AG09309 (cell line): ENCODE measurements at regions not wholly inside any gene's neighbourhood (a gene's known extent, or its start where the extent isn't known, plus 50 kb on each side); places are given as distances from the start of the nearest gene placed in this dataset.

Experiments
- DNase-seq: peaks from one replicate; pipeline ENCODE4 v3.0.0-alpha.2; 2010; ENCODE audit warnings: low read depth
- H3K4me3 ChIP-seq: 2 replicates; pipeline ENCODE4 v1.5.1; 2011; ENCODE audit warnings: mild to moderate bottlenecking, low read depth, low read length, moderate library complexity; ENCODE audit not compliant: control insufficient read depth
- CTCF ChIP-seq: IDR thresholded peaks from 2 replicates; pipeline ENCODE4 v1.5.1; 2011; ENCODE audit warnings: mild to moderate bottlenecking, low read depth, low read length, inconsistent platforms; ENCODE audit not compliant: insufficient read depth, control insufficient read depth; ENCODE audit errors: missing control alignments

GRCh38 chr5:24428345-24428744 is 216.4 kb downstream of the CDH10 start:
- no peak overlapping the region for H3K4me3 ChIP-seq
- no peak for TF ChIP-seq CTCF
- no peak for DNase-seq

- TF ChIP-seq CTCF: no peak
- no peak overlapping the region for H3K4me3 ChIP-seq
- no peak for DNase-seq
Measured at GRCh38 chr5:24433555-24433954, 211.2 kb downstream of the CDH10 start.
